Lower leg skin (tissue), 3 donors: ENCODE measurements at regions not wholly inside any gene's neighbourhood (a gene's known extent, or its start where the extent isn't known, plus 50 kb on each side); places are given as distances from the start of the nearest gene placed in this dataset.

Experiments
- POLR2A ChIP-seq, 2 donors: fragments of 450-650 bp; IDR thresholded peaks; one replicate each; pipeline ENCODE4 v1.6.1; 2016 to 2017; ENCODE audit warnings: antibody characterized with exemption in 2 of 2, mild to moderate bottlenecking in 1 of 2, moderate library complexity in 1 of 2
- TF ChIP-seq, protein P1 (sequence below), 3 donors: fragments of 450-650 bp; IDR thresholded peaks; one replicate each; pipeline ENCODE4 v1.5.1; 2016; ENCODE audit warnings: antibody characterized with exemption in 3 of 3, mild to moderate bottlenecking in 3 of 3, moderate library complexity in 2 of 3

DNA sequence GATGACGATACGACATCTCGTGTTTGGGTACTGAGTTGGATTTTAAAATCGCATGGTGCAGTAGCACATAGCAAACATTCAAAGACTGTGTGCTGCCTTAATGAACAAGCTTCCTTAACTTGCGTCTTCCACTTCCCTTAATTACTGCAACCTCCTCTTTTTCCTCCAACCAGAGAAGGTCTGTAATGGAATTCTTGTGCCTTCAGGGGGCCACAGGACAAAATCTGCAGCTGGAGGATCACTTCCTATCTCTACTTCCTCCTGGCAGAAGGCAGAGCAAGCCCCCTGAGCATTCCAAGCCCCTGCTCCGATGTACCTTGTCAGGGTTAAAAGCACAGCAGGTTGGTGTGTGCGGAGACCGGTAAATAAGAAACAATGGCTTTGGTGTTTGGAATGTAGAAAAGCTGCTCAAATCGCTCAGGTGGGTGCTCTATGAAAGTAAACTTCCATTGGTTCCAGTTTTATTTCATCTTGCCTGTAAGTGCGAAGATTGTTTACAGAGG, 151.3 kb upstream of the UQCRFS1 start:
- TF ChIP-seq, protein P1, sequence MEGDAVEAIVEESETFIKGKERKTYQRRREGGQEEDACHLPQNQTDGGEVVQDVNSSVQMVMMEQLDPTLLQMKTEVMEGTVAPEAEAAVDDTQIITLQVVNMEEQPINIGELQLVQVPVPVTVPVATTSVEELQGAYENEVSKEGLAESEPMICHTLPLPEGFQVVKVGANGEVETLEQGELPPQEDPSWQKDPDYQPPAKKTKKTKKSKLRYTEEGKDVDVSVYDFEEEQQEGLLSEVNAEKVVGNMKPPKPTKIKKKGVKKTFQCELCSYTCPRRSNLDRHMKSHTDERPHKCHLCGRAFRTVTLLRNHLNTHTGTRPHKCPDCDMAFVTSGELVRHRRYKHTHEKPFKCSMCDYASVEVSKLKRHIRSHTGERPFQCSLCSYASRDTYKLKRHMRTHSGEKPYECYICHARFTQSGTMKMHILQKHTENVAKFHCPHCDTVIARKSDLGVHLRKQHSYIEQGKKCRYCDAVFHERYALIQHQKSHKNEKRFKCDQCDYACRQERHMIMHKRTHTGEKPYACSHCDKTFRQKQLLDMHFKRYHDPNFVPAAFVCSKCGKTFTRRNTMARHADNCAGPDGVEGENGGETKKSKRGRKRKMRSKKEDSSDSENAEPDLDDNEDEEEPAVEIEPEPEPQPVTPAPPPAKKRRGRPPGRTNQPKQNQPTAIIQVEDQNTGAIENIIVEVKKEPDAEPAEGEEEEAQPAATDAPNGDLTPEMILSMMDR (IDR thresholded peaks at IDR 0.05), result no peak
- no peak for TF ChIP-seq POLR2A (IDR thresholded peaks at IDR 0.05)
